CD14-positive monocyte (primary cell): ENCODE measurements at regions not wholly inside any gene's neighbourhood (a gene's known extent, or its start where the extent isn't known, plus 50 kb on each side); places are given as distances from the start of the nearest gene placed in this dataset.
"Not testable (repeated sequence)": the region's sequence is repeated elsewhere in the genome, so short reads cannot be mapped to it uniquely, and the experiment has no call there.

Source experiments
- DNase-seq, 3 donors: peaks; one replicate each; pipeline ENCODE4 v3.0.0-alpha.2; 2011 to 2022
- H2AFZ ChIP-seq: 2 replicates; pipeline ENCODE4 v1.6.0; 2012; ENCODE audit warnings: mild to moderate bottlenecking, low read depth, low read length, inconsistent platforms; ENCODE audit not compliant: insufficient read depth, poor library complexity, severe bottlenecking
- H3K27ac ChIP-seq, 2 donors: 1 replicate in 1 of 2; 2 replicates in 1 of 2; pipeline ENCODE4 v1.5.1; 2012 to 2013; ENCODE audit warnings: low read length in 2 of 2, control low read depth in 1 of 2, inconsistent platforms in 1 of 2, low read depth in 1 of 2, mild to moderate bottlenecking in 1 of 2
- H3K27me3 ChIP-seq, 2 donors: one replicate each; pipeline versions ENCODE4 v1.6.0 to v1.6.1; 2011 to 2013; ENCODE audit warnings: low read length in 2 of 2; ENCODE audit not compliant: control insufficient read depth in 2 of 2, insufficient read depth in 2 of 2
- H3K36me3 ChIP-seq, 2 donors: replicated peaks in 1 of 2; 1 replicate in 1 of 2; 2 replicates in 1 of 2; pipeline versions ENCODE4 v1.5.1 to v1.6.1; 2012 to 2013; ENCODE audit warnings: low read length in 2 of 2, control low read depth in 1 of 2, inconsistent platforms in 1 of 2, mild to moderate bottlenecking in 1 of 2; ENCODE audit not compliant: insufficient read depth in 2 of 2, control insufficient read depth in 1 of 2
- H3K4me1 ChIP-seq, 2 donors: 1 replicate in 1 of 2; 2 replicates in 1 of 2; pipeline versions ENCODE4 v1.5.1 to v1.6.1; 2012 to 2013; ENCODE audit warnings: low read length in 2 of 2, control low read depth in 1 of 2, inconsistent platforms in 1 of 2, mild to moderate bottlenecking in 1 of 2, moderate library complexity in 1 of 2; ENCODE audit not compliant: insufficient read depth in 2 of 2, control insufficient read depth in 1 of 2
- H3K4me2 ChIP-seq: replicated peaks from 2 replicates; pipeline ENCODE3; 2012; ENCODE audit warnings: low read length, moderate library complexity, mild to moderate bottlenecking; ENCODE audit not compliant: poor library complexity, severe bottlenecking; ENCODE audit errors: extremely low read depth
- H3K4me3 ChIP-seq, 3 experiments: fragments of 200-600 bp in 1 of 3; sonication (generic) in 1 of 3; replicated peaks in 1 of 3; 1 replicate in 2 of 3; 2 replicates in 1 of 3; pipeline ENCODE4 v1.5.1; 2011 to 2013; ENCODE audit warnings: low read length in 3 of 3, mild to moderate bottlenecking in 3 of 3, control low read depth in 2 of 3, low read depth in 2 of 3, inconsistent platforms in 1 of 3, moderate library complexity in 1 of 3
- H3K79me2 ChIP-seq: 2 replicates; pipeline ENCODE4 v1.6.0; 2012; ENCODE audit warnings: mild to moderate bottlenecking, control low read depth, inconsistent platforms, low read length, moderate library complexity; ENCODE audit not compliant: insufficient read depth
- H3K9ac ChIP-seq: 2 replicates; pipeline ENCODE4 v1.6.0; 2017; ENCODE audit warnings: low read length, mild to moderate bottlenecking; ENCODE audit not compliant: insufficient read depth, poor library complexity, severe bottlenecking
- H3K9me3 ChIP-seq, 2 donors: replicated peaks in 1 of 2; 1 replicate in 1 of 2; 2 replicates in 1 of 2; pipeline versions ENCODE4 v1.5.1 to v1.6.1; 2012 to 2013; ENCODE audit warnings: low read length in 2 of 2, control low read depth in 1 of 2; ENCODE audit not compliant: control insufficient read depth in 1 of 2, insufficient read depth in 1 of 2
- H4K20me1 ChIP-seq: 2 replicates; pipeline ENCODE4 v1.6.0; 2012; ENCODE audit warnings: mild to moderate bottlenecking, low read length, control low read depth, moderate library complexity; ENCODE audit not compliant: insufficient read depth
- H3K27ac Mint-ChIP-seq, 7 donors: one replicate each; pipeline ENCODE4 v1.8.0; 2020; ENCODE audit warnings: mild to moderate bottlenecking in 7 of 7, mixed read lengths in 7 of 7, moderate library complexity in 6 of 7, inconsistent platforms in 2 of 7
- H3K27me3 Mint-ChIP-seq, 3 donors: one replicate each; pipeline ENCODE4 v1.8.0; 2021 to 2022; ENCODE audit warnings: low read depth in 3 of 3, mild to moderate bottlenecking in 3 of 3, mixed read lengths in 3 of 3, moderate library complexity in 3 of 3, inconsistent platforms in 1 of 3
- H3K36me3 Mint-ChIP-seq, 2 donors: one replicate each; pipeline ENCODE4 v1.8.0; 2020; ENCODE audit warnings: mixed read lengths in 2 of 2, inconsistent platforms in 1 of 2, mild to moderate bottlenecking in 1 of 2
- H3K4me1 Mint-ChIP-seq: one replicate; pipeline ENCODE4 v1.8.0; 2020; ENCODE audit warnings: mild to moderate bottlenecking, mixed read lengths
- H3K4me3 Mint-ChIP-seq, 2 donors: one replicate each; pipeline ENCODE4 v1.8.0; 2020; ENCODE audit warnings: mild to moderate bottlenecking in 2 of 2, mixed read lengths in 2 of 2, moderate library complexity in 1 of 2
- H3K9me3 Mint-ChIP-seq, 7 donors: one replicate each; pipeline ENCODE4 v1.8.0; 2020 to 2022; ENCODE audit warnings: mixed read lengths in 7 of 7, mild to moderate bottlenecking in 6 of 7, moderate library complexity in 6 of 7, inconsistent platforms in 2 of 7
- WGBS: methylation state at CpG from one replicate; pipeline ENCODE4 v1.1.5; 2013; ENCODE audit warnings: missing lambda C conversion rate; ENCODE audit not compliant: insufficient coverage; 5-methylcytosine and 5-hydroxymethylcytosine counted together
- intact Hi-C, 2 donors: fragments of 100-400 bp; cut with micrococcal nuclease; formaldehyde crosslinking; loops; one replicate each; pipeline versions ENCODE4 v1.15.0 to v1.15.1; 2023
- TF ChIP-seq, protein P1 (sequence below): fragments of 200-600 bp; IDR thresholded peaks from one replicate; pipeline ENCODE4 v1.8.0; 2022; ENCODE audit warnings: antibody characterized with exemption, mild to moderate bottlenecking

DNA sequence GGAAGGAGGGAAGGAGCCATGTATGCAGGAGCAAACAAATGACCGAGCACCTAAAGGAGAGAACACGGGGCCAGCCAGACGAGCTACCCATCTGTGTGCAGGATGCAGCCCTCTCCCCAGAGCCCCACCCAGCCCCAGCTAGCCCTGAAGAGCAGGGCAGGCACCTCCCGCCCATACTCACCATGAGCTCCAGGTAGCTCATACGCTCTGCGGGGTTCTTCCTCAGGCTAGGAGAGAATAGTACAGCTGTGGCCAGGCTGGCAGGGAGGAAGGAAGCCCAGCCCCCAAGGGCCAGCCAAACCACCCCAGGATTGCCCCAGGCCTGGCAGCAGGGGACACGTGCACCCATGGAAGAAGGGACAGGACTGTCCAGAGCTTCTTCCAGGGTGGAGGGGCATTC, 81.9 kb downstream of the KCNJ18 start:
- no peak overlapping the region for H3K4me3 Mint-ChIP-seq
- no peak overlapping the region for H3K27ac ChIP-seq

DNA sequence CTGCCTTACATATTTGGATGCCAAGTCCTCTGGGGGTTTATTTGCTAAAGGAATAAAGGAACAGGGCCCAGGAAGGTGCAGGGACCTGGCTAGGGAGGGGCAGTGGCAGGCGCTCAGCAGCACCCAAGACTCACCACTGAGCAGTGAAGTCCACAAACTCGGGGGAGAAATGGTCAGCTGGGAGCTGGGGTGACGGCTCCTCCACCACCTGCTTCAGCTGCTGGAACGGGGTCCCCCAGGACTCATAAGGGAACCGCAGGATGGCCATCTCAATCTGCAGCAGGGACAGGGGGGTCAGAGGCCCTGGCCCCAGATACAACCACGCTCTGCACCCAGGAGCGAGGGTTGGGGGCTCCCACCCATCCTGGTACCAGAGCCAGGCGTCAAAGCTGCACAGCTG, 83.2 kb downstream of the KCNJ18 start:
- 92% methylated on average over 4 of the region's 8 CpGs for WGBS
- H3K27ac Mint-ChIP-seq: peak overlapping the region in 1 of 7 donors; percentile 40

More for the DNA sequence above, 81.9 kb downstream of the KCNJ18 start:
- Mint-ChIP-seq H3K9me3 (peaks cover 0 to 15% (median 2%) of the 10 kb centered on the region in 7 donors), H3K4me1 (no peaks in the 10 kb centered on the region), H3K27ac (no peak overlapping the region), H3K36me3 (no peaks in the 10 kb centered on the region), H3K27me3 (peaks cover 0 to 6% (median 0%) of the 10 kb centered on the region in 3 donors)
- no peaks in the 10 kb centered on the region for H3K79me2 ChIP-seq
- no peak overlapping the region for H3K9ac ChIP-seq
- no peaks in the 10 kb centered on the region for H3K4me1 ChIP-seq
- no peak overlapping the region for H3K4me3 ChIP-seq
- no peak for DNase-seq
- no peak overlapping the region for H2AFZ ChIP-seq
- WGBS: 88% methylated on average over 4 of the region's 7 CpGs
- H3K27me3 ChIP-seq: no peaks in the 10 kb centered on the region
- TF ChIP-seq, protein P1, sequence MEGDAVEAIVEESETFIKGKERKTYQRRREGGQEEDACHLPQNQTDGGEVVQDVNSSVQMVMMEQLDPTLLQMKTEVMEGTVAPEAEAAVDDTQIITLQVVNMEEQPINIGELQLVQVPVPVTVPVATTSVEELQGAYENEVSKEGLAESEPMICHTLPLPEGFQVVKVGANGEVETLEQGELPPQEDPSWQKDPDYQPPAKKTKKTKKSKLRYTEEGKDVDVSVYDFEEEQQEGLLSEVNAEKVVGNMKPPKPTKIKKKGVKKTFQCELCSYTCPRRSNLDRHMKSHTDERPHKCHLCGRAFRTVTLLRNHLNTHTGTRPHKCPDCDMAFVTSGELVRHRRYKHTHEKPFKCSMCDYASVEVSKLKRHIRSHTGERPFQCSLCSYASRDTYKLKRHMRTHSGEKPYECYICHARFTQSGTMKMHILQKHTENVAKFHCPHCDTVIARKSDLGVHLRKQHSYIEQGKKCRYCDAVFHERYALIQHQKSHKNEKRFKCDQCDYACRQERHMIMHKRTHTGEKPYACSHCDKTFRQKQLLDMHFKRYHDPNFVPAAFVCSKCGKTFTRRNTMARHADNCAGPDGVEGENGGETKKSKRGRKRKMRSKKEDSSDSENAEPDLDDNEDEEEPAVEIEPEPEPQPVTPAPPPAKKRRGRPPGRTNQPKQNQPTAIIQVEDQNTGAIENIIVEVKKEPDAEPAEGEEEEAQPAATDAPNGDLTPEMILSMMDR: no peak
- intact Hi-C loops: no loop called here
- no peak overlapping the region for H3K4me2 ChIP-seq
- H3K36me3 ChIP-seq: no peaks in the 10 kb centered on the region
- H3K9me3 ChIP-seq: peaks cover 0 to under 1% of the 10 kb centered on the region in 2 donors
- H4K20me1 ChIP-seq: no peaks in the 10 kb centered on the region

DNA sequence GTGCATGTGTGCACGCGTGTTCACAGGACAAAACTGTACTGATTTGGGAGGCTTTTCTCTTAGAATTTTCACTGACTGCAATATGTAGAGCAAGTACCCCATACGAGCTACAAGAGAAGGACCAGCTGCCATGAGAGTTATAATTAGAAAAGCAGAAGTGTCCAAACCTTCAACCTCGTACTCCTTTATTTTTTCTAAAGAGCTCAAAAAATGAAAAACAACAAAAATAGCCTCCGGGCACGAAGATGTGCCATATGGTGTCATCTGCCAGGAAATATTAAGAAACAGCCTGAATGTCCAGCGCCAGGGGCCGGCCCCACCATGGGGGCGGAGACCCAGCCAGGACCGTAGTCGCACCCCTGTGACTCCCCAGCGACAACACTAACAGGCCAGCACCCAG, 84.6 kb downstream of the KCNJ18 start:
- H3K27me3 ChIP-seq, H3K9me3 ChIP-seq, intact Hi-C loops, DNase-seq, H4K20me1 ChIP-seq, H3K79me2 ChIP-seq, H2AFZ ChIP-seq, H3K27ac ChIP-seq, H3K27me3 Mint-ChIP-seq, H3K4me3 ChIP-seq, H3K4me3 Mint-ChIP-seq, H3K4me1 Mint-ChIP-seq, H3K9ac ChIP-seq, H3K27ac Mint-ChIP-seq, H3K36me3 Mint-ChIP-seq, H3K4me1 ChIP-seq, H3K36me3 ChIP-seq, H3K4me2 ChIP-seq: not testable (repeated sequence)
- no CpG with 5 or more reads among the region's 12 CpGs for WGBS
- peaks cover 2 to 21% (median 5%) of the 10 kb centered on the region in 7 donors for H3K9me3 Mint-ChIP-seq

More for the DNA sequence above, 83.2 kb downstream of the KCNJ18 start:
- H3K79me2 ChIP-seq, H3K9me3 ChIP-seq, H3K27ac ChIP-seq, H3K36me3 Mint-ChIP-seq, H3K4me3 ChIP-seq, H3K4me2 ChIP-seq, H3K4me1 ChIP-seq, H3K9ac ChIP-seq, H2AFZ ChIP-seq, H3K27me3 ChIP-seq, H4K20me1 ChIP-seq, H3K4me1 Mint-ChIP-seq, DNase-seq, H3K36me3 ChIP-seq, intact Hi-C loops, H3K4me3 Mint-ChIP-seq, H3K27me3 Mint-ChIP-seq: not testable (repeated sequence)
- H3K9me3 Mint-ChIP-seq: peaks cover 0 to 12% (median 3%) of the 10 kb centered on the region in 7 donors

DNA sequence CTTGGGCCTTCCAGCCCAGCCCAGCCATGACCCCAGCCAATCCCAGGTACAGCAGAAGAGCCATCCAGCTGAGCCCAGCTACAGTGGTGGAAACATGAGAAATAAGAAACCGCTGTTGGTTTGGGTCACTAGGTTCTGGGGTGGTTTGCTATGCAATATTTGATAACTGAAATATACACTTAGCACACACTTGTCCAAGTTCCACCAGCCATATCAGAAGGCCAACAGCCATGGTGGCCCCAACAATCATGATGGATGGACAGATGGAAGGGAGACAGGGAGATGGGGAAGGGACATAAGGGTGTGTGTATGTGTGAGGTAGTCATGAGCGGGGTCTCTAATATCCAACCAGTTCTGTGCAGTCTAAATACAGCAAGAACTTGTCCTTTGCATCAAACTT, 86.5 kb downstream of the KCNJ18 start:
- H3K27ac ChIP-seq, H3K4me1 ChIP-seq, H3K27me3 ChIP-seq, H3K4me2 ChIP-seq, H3K9ac ChIP-seq, intact Hi-C loops, H3K9me3 ChIP-seq, H3K4me3 ChIP-seq, H2AFZ ChIP-seq, H3K79me2 ChIP-seq, H3K36me3 ChIP-seq, H3K27ac Mint-ChIP-seq, H3K27me3 Mint-ChIP-seq, H3K4me3 Mint-ChIP-seq, H3K4me1 Mint-ChIP-seq, H4K20me1 ChIP-seq, H3K36me3 Mint-ChIP-seq, DNase-seq: not testable (repeated sequence)
- peaks cover 2 to 23% (median 9%) of the 10 kb centered on the region in 7 donors for H3K9me3 Mint-ChIP-seq
- no CpG with 5 or more reads among the region's 2 CpGs for WGBS
